ENCODE measurements at regions not wholly inside any gene's neighbourhood (a gene's known extent, or its start where the extent isn't known, plus 50 kb on each side); places are given as distances from the start of the nearest gene placed in this dataset.

GRCh38 chr4:35872273-35872672 is 372.0 kb downstream of the ARAP2 start:
- Histone ChIP-seq H3K27me3 (ENCODE audit: control insufficient read depth, insufficient read depth, low read length) (no peaks in the 10 kb centered on the region), H3K9me3 (ENCODE audit: control insufficient read depth, insufficient read depth, low read length) (no peaks in the 10 kb centered on the region), H3K36me3 (ENCODE audit: control insufficient read depth, insufficient read depth, low read length) (no peaks in the 10 kb centered on the region), H3K4me1 (ENCODE audit: control insufficient read depth, insufficient read depth, low read length) (no peaks in the 10 kb centered on the region), H3K4me3 (ENCODE audit: low read depth, low read length) (no peak overlapping the region), H3K27ac (ENCODE audit: low read depth, low read length) (no peak overlapping the region)
- no peak for DNase-seq (ENCODE audit: low read depth in 4 of 6, low spot score in 6 of 6)
- no CpG with 5 or more reads among the region's 1 CpG for WGBS (ENCODE audit: insufficient coverage)

- H3K36me3 ChIP-seq (ENCODE audit: control insufficient read depth, insufficient read depth, low read length): no peaks in the 10 kb centered on the region
- 49% methylated on average over 5 of the region's 6 CpGs for WGBS (ENCODE audit: insufficient coverage)
- no peak overlapping the region for H3K27ac ChIP-seq (ENCODE audit: low read depth, low read length)
- H3K9me3 ChIP-seq (ENCODE audit: control insufficient read depth, insufficient read depth, low read length): no peaks in the 10 kb centered on the region
- no peaks in the 10 kb centered on the region for H3K27me3 ChIP-seq (ENCODE audit: control insufficient read depth, insufficient read depth, low read length)
- H3K4me1 ChIP-seq (ENCODE audit: control insufficient read depth, insufficient read depth, low read length): no peaks in the 10 kb centered on the region
- H3K4me3 ChIP-seq (ENCODE audit: low read depth, low read length): no peak overlapping the region
- peak in 2 of 6 donors; percentile 32 to 92 for DNase-seq (ENCODE audit: low read depth in 4 of 6, low spot score in 6 of 6)
Observed at GRCh38 chr4:35879479-35879878, 364.8 kb downstream of the ARAP2 start.

GRCh38 chr4:35883108-35883507 is 361.2 kb downstream of the ARAP2 start:
- DNase-seq (ENCODE audit: low read depth in 4 of 6, low spot score in 6 of 6): peak in 1 of 6 donors; percentile 11
- WGBS (ENCODE audit: insufficient coverage): 60% methylated on average over 1 of the region's 1 CpG
- H3K4me3 ChIP-seq (ENCODE audit: low read depth, low read length): no peak overlapping the region

GRCh38 chr4:35884714-35885480 is 359.4 kb downstream of the ARAP2 start:
- Histone ChIP-seq H3K27ac (ENCODE audit: low read depth, low read length) (no peak overlapping the region), H3K4me3 (ENCODE audit: low read depth, low read length) (no peak overlapping the region), H3K9me3 (ENCODE audit: control insufficient read depth, insufficient read depth, low read length) (no peaks in the 10 kb centered on the region), H3K36me3 (ENCODE audit: control insufficient read depth, insufficient read depth, low read length) (no peaks in the 10 kb centered on the region), H3K27me3 (ENCODE audit: control insufficient read depth, insufficient read depth, low read length) (no peaks in the 10 kb centered on the region), H3K4me1 (ENCODE audit: control insufficient read depth, insufficient read depth, low read length) (no peaks in the 10 kb centered on the region)
- DNase-seq (ENCODE audit: low read depth in 4 of 6, low spot score in 6 of 6): no peak
- no CpG with 5 or more reads among the region's 3 CpGs for WGBS (ENCODE audit: insufficient coverage)

More at GRCh38 chr4:35883108-35883507, 361.2 kb downstream of the ARAP2 start:
- Histone ChIP-seq H3K27ac (ENCODE audit: low read depth, low read length) (no peak overlapping the region), H3K9me3 (ENCODE audit: control insufficient read depth, insufficient read depth, low read length) (no peaks in the 10 kb centered on the region), H3K4me1 (ENCODE audit: control insufficient read depth, insufficient read depth, low read length) (no peaks in the 10 kb centered on the region), H3K27me3 (ENCODE audit: control insufficient read depth, insufficient read depth, low read length) (no peaks in the 10 kb centered on the region), H3K36me3 (ENCODE audit: control insufficient read depth, insufficient read depth, low read length) (no peaks in the 10 kb centered on the region)

- H3K36me3 ChIP-seq (ENCODE audit: control insufficient read depth, insufficient read depth, low read length): no peaks in the 10 kb centered on the region
- H3K4me3 ChIP-seq (ENCODE audit: low read depth, low read length): no peak overlapping the region
- DNase-seq (ENCODE audit: low read depth in 4 of 6, low spot score in 6 of 6): no peak
- no peak overlapping the region for H3K27ac ChIP-seq (ENCODE audit: low read depth, low read length)
- no peaks in the 10 kb centered on the region for H3K9me3 ChIP-seq (ENCODE audit: control insufficient read depth, insufficient read depth, low read length)
- no peaks in the 10 kb centered on the region for H3K4me1 ChIP-seq (ENCODE audit: control insufficient read depth, insufficient read depth, low read length)
- no peaks in the 10 kb centered on the region for H3K27me3 ChIP-seq (ENCODE audit: control insufficient read depth, insufficient read depth, low read length)
Observed at GRCh38 chr4:35897808-35898207, 346.5 kb downstream of the ARAP2 start.

GRCh38 chr4:35900286-35901243 is 343.7 kb downstream of the ARAP2 start:
- H3K9me3 ChIP-seq (ENCODE audit: control insufficient read depth, insufficient read depth, low read length): no peaks in the 10 kb centered on the region
- no peak overlapping the region for H3K4me3 ChIP-seq (ENCODE audit: low read depth, low read length)
- no peak for DNase-seq (ENCODE audit: low read depth in 4 of 6, low spot score in 6 of 6)
- no peaks in the 10 kb centered on the region for H3K27me3 ChIP-seq (ENCODE audit: control insufficient read depth, insufficient read depth, low read length)
- WGBS (ENCODE audit: insufficient coverage): 83% methylated on average over 8 of the region's 10 CpGs
- H3K36me3 ChIP-seq (ENCODE audit: control insufficient read depth, insufficient read depth, low read length): no peaks in the 10 kb centered on the region
- H3K27ac ChIP-seq (ENCODE audit: low read depth, low read length): no peak overlapping the region
- no peaks in the 10 kb centered on the region for H3K4me1 ChIP-seq (ENCODE audit: control insufficient read depth, insufficient read depth, low read length)

- no peak for DNase-seq (ENCODE audit: low read depth in 4 of 6, low spot score in 6 of 6)
- no peaks in the 10 kb centered on the region for H3K4me1 ChIP-seq (ENCODE audit: control insufficient read depth, insufficient read depth, low read length)
- 100% methylated on average over 1 of the region's 2 CpGs for WGBS (ENCODE audit: insufficient coverage)
Observed at GRCh38 chr4:35912174-35912573, 332.1 kb downstream of the ARAP2 start.

GRCh38 chr4:35918491-35918977 is 325.8 kb downstream of the ARAP2 start:
- Histone ChIP-seq H3K9me3 (ENCODE audit: control insufficient read depth, insufficient read depth, low read length) (no peaks in the 10 kb centered on the region), H3K4me3 (ENCODE audit: low read depth, low read length) (no peak overlapping the region), H3K27me3 (ENCODE audit: control insufficient read depth, insufficient read depth, low read length) (no peaks in the 10 kb centered on the region), H3K4me1 (ENCODE audit: control insufficient read depth, insufficient read depth, low read length) (no peaks in the 10 kb centered on the region), H3K36me3 (ENCODE audit: control insufficient read depth, insufficient read depth, low read length) (no peaks in the 10 kb centered on the region), H3K27ac (ENCODE audit: low read depth, low read length) (no peak overlapping the region)
- no CpG with 5 or more reads among the region's 1 CpG for WGBS (ENCODE audit: insufficient coverage)
- DNase-seq (ENCODE audit: low read depth in 4 of 6, low spot score in 6 of 6): no peak

More at GRCh38 chr4:35912174-35912573, 332.1 kb downstream of the ARAP2 start:
- H3K36me3 ChIP-seq (ENCODE audit: control insufficient read depth, insufficient read depth, low read length): no peaks in the 10 kb centered on the region
- H3K9me3 ChIP-seq (ENCODE audit: control insufficient read depth, insufficient read depth, low read length): no peaks in the 10 kb centered on the region
- no peak overlapping the region for H3K27ac ChIP-seq (ENCODE audit: low read depth, low read length)
- H3K27me3 ChIP-seq (ENCODE audit: control insufficient read depth, insufficient read depth, low read length): no peaks in the 10 kb centered on the region
- no peak overlapping the region for H3K4me3 ChIP-seq (ENCODE audit: low read depth, low read length)

- Histone ChIP-seq H3K36me3 (ENCODE audit: control insufficient read depth, insufficient read depth, low read length) (no peaks in the 10 kb centered on the region), H3K4me1 (ENCODE audit: control insufficient read depth, insufficient read depth, low read length) (no peaks in the 10 kb centered on the region), H3K9me3 (ENCODE audit: control insufficient read depth, insufficient read depth, low read length) (no peaks in the 10 kb centered on the region), H3K27ac (ENCODE audit: low read depth, low read length) (no peak overlapping the region), H3K27me3 (ENCODE audit: control insufficient read depth, insufficient read depth, low read length) (no peaks in the 10 kb centered on the region), H3K4me3 (ENCODE audit: low read depth, low read length) (no peak overlapping the region)
- 100% methylated on average over 1 of the region's 3 CpGs for WGBS (ENCODE audit: insufficient coverage)
- DNase-seq (ENCODE audit: low read depth in 4 of 6, low spot score in 6 of 6): no peak
Observed at GRCh38 chr4:35925806-35926205, 318.5 kb downstream of the ARAP2 start.
